HL-60 (cell line): ENCODE measurements at regions not wholly inside any gene's neighbourhood (a gene's known extent, or its start where the extent isn't known, plus 50 kb on each side); places are given as distances from the start of the nearest gene placed in this dataset.

Experiments used
- CTCF ChIP-seq: IDR thresholded peaks from one replicate; pipeline ENCODE4 v1.5.1; 2011; ENCODE audit warnings: low read length, control low read depth, inconsistent platforms; ENCODE audit not compliant: insufficient read depth
- POLR2AphosphoS5 ChIP-seq: IDR thresholded peaks from 2 replicates; pipeline ENCODE4 v1.6.1; 2012; ENCODE audit warnings: low read depth
- REST ChIP-seq: IDR thresholded peaks from 2 replicates; pipeline ENCODE4 v1.6.1; 2012; ENCODE audit warnings: low read depth; ENCODE audit not compliant: insufficient replicate concordance

- TF ChIP-seq CTCF (no peak), POLR2AphosphoS5 (no peak), REST (no peak)
Observed at GRCh38 chr10:6665847-6666246, 85.8 kb upstream of the PRKCQ start.
